ENCODE measurements at regions not wholly inside any gene's neighbourhood (a gene's known extent, or its start where the extent isn't known, plus 50 kb on each side); places are given as distances from the start of the nearest gene placed in this dataset.
"Not testable (repeated sequence)": the region's sequence is repeated elsewhere in the genome, so short reads cannot be mapped to it uniquely, and the experiment has no call there.

- DNase-seq (ENCODE audit: low read depth in 3 of 3), result not testable (repeated sequence)
Measured at GRCh38 chr5:117533051-117533670, 958.5 kb upstream of the SEMA6A start.

- DNase-seq (ENCODE audit: low read depth in 3 of 3), result no peak
Measured at GRCh38 chr5:117519957-117520500, 945.4 kb upstream of the SEMA6A start.

GRCh38 chr5:117504305-117504704, 929.7 kb upstream of the SEMA6A start:
- DNase-seq (ENCODE audit: low read depth in 3 of 3), result no peak

- no peak for DNase-seq (ENCODE audit: low read depth in 3 of 3)
Measured at GRCh38 chr5:117497601-117498000, 923.0 kb upstream of the SEMA6A start.

- DNase-seq (ENCODE audit: low read depth in 3 of 3), result no peak
Measured at GRCh38 chr5:117496801-117497200, 922.2 kb upstream of the SEMA6A start.

- DNase-seq (ENCODE audit: low read depth in 3 of 3), result no peak
Measured at GRCh38 chr5:117494188-117494587, 919.6 kb upstream of the SEMA6A start.

GRCh38 chr5:117488976-117489500, 914.4 kb upstream of the SEMA6A start:
- no peak for DNase-seq (ENCODE audit: low read depth in 3 of 3)

GRCh38 chr5:117487556-117487955, 912.9 kb upstream of the SEMA6A start:
- no peak for DNase-seq (ENCODE audit: low read depth in 3 of 3)

- DNase-seq (ENCODE audit: low read depth in 3 of 3), result no peak
Measured at GRCh38 chr5:117486879-117487391, 912.3 kb upstream of the SEMA6A start.

- no peak for DNase-seq (ENCODE audit: low read depth in 3 of 3)
Measured at GRCh38 chr5:117486261-117486660, 911.6 kb upstream of the SEMA6A start.

GRCh38 chr5:117475919-117476318, 901.3 kb upstream of the SEMA6A start:
- DNase-seq (ENCODE audit: low read depth in 3 of 3), result no peak

GRCh38 chr5:117473165-117473564, 898.5 kb upstream of the SEMA6A start:
- DNase-seq (ENCODE audit: low read depth in 3 of 3), result no peak

- no peak for DNase-seq (ENCODE audit: low read depth in 3 of 3)
Measured at GRCh38 chr5:117463881-117464570, 889.4 kb upstream of the SEMA6A start.

- DNase-seq (ENCODE audit: low read depth in 3 of 3), result no peak
Measured at GRCh38 chr5:117461966-117462365, 887.3 kb upstream of the SEMA6A start.

GRCh38 chr5:117461403-117461802, 886.8 kb upstream of the SEMA6A start:
- no peak for DNase-seq (ENCODE audit: low read depth in 3 of 3)

GRCh38 chr5:117457656-117458055, 883.0 kb upstream of the SEMA6A start:
- no peak for DNase-seq (ENCODE audit: low read depth in 3 of 3)

GRCh38 chr5:117456866-117457470, 882.3 kb upstream of the SEMA6A start:
- DNase-seq (ENCODE audit: low read depth in 3 of 3), result no peak

GRCh38 chr5:117455236-117456233, 880.9 kb upstream of the SEMA6A start:
- no peak for DNase-seq (ENCODE audit: low read depth in 3 of 3)

GRCh38 chr5:117454716-117455212, 880.1 kb upstream of the SEMA6A start:
- peak in 1 of 3 donors; percentile 21 for DNase-seq (ENCODE audit: low read depth in 3 of 3)

- DNase-seq (ENCODE audit: low read depth in 3 of 3), result no peak
Measured at GRCh38 chr5:117436846-117437245, 862.2 kb upstream of the SEMA6A start.

- no peak for DNase-seq (ENCODE audit: low read depth in 3 of 3)
Measured at GRCh38 chr5:117435203-117435602, 860.6 kb upstream of the SEMA6A start.

Measured in stimulated activated CD4-positive, alpha-beta T cell treated with anti-CD3 and anti-CD28 coated beads, TNF-alpha, amount 100 ng/mL, for 48 hours (primary cell).